ENCODE measurements at regions not wholly inside any gene's neighbourhood (a gene's known extent, or its start where the extent isn't known, plus 50 kb on each side); places are given as distances from the start of the nearest gene placed in this dataset.

DNA sequence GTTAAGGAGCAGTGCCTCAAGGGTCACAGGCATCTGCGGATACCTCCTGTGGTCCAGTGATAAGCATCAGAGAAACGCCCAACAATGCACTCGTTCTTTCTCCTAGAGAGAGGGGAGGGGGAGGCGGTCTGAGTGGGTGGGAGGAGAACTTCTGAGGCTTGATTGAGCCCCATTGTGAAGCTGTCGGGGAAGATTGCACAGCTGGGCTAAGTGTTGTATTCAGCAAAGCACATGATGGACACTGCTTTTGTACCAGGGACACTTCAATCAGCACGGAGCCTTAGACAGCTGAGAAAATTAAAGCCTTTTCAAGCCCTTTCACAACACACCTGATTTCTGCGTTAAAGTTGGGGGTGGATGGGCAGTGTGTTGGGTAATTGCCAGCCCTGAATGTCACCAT lies 230.3 kb upstream of the GHITM start:
- no peak overlapping the region for H3K9ac ChIP-seq (ENCODE audit: low read length)
- TF ChIP-seq, protein P1, sequence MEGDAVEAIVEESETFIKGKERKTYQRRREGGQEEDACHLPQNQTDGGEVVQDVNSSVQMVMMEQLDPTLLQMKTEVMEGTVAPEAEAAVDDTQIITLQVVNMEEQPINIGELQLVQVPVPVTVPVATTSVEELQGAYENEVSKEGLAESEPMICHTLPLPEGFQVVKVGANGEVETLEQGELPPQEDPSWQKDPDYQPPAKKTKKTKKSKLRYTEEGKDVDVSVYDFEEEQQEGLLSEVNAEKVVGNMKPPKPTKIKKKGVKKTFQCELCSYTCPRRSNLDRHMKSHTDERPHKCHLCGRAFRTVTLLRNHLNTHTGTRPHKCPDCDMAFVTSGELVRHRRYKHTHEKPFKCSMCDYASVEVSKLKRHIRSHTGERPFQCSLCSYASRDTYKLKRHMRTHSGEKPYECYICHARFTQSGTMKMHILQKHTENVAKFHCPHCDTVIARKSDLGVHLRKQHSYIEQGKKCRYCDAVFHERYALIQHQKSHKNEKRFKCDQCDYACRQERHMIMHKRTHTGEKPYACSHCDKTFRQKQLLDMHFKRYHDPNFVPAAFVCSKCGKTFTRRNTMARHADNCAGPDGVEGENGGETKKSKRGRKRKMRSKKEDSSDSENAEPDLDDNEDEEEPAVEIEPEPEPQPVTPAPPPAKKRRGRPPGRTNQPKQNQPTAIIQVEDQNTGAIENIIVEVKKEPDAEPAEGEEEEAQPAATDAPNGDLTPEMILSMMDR (IDR thresholded peaks at IDR 0.05; ENCODE audit: insufficient read depth, low read depth, low read length) = no peak
- no peak for TF ChIP-seq EZH2 (IDR thresholded peaks at IDR 0.05; ENCODE audit: insufficient read depth, low read length)
- H3K4me3 Mint-ChIP-seq (ENCODE audit: unreplicated experiment) = no peak overlapping the region
- no peaks in the 10 kb centered on the region for H3K79me2 ChIP-seq (ENCODE audit: insufficient read depth, low read length)
- DNase-seq (ENCODE audit: low read depth) (no peak), FAIRE-seq (no peak)
- peaks cover 15% of the 10 kb centered on the region for H3K27me3 Mint-ChIP-seq (ENCODE audit: low read depth, unreplicated experiment)
- no peak overlapping the region for H3K27ac Mint-ChIP-seq (ENCODE audit: unreplicated experiment)
- no peak overlapping the region for H3K27ac ChIP-seq (ENCODE audit: low read depth, low read length)
- no peaks in the 10 kb centered on the region for H3K4me1 ChIP-seq (ENCODE audit: insufficient read depth, low read length)
- H3K4me1 Mint-ChIP-seq (ENCODE audit: low read depth, unreplicated experiment) = no peaks in the 10 kb centered on the region
- no peak overlapping the region for H3K4me2 ChIP-seq (ENCODE audit: low read length)
- no peak overlapping the region for H2AFZ ChIP-seq (ENCODE audit: low read depth, low read length)
- no peaks in the 10 kb centered on the region for H4K20me1 ChIP-seq (ENCODE audit: insufficient read depth, low read length)
- no peak overlapping the region for H3K4me3 ChIP-seq (ENCODE audit: insufficient read depth, low read depth, low read length)
- no peaks in the 10 kb centered on the region for H3K36me3 Mint-ChIP-seq (ENCODE audit: low read depth, unreplicated experiment)
- H3K36me3 ChIP-seq (ENCODE audit: insufficient read depth, low read length) = no peaks in the 10 kb centered on the region
- no peaks in the 10 kb centered on the region for H3K9me3 Mint-ChIP-seq (ENCODE audit: unreplicated experiment)
- no peaks in the 10 kb centered on the region for H3K9me3 ChIP-seq (ENCODE audit: insufficient read depth, low read depth, low read length)
- H3K27me3 ChIP-seq (ENCODE audit: insufficient read depth, low read length) = no peaks in the 10 kb centered on the region

DNA sequence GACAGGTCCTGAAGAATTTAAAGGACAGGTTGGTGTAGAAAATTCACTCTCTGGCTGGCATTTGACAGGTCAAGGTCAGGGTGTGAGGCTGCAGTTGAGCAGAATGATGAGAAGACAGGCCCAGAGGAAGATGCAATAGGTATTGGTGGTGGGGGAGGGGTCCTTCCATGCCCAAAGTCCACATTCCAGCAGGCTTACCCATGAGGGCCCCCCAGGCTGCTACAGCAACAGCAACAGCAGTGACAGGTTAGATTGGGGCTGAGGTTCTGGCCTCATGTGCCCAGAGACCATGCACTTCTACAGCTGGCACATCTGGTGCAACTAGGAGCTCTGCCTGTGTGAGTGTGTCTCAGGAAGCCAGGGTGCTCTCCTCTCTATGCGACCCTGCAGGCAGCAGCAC lies 223.5 kb upstream of the GHITM start:
- Histone ChIP-seq H3K27me3 (ENCODE audit: insufficient read depth, low read length) (no peaks in the 10 kb centered on the region), H3K27ac (ENCODE audit: low read depth, low read length) (no peak overlapping the region), H4K20me1 (ENCODE audit: insufficient read depth, low read length) (no peaks in the 10 kb centered on the region), H3K79me2 (ENCODE audit: insufficient read depth, low read length) (no peaks in the 10 kb centered on the region), H3K4me3 (ENCODE audit: insufficient read depth, low read depth, low read length) (no peak overlapping the region), H3K9ac (ENCODE audit: low read length) (no peak overlapping the region), H3K36me3 (ENCODE audit: insufficient read depth, low read length) (no peaks in the 10 kb centered on the region), H3K4me1 (ENCODE audit: insufficient read depth, low read length) (no peaks in the 10 kb centered on the region), H2AFZ (ENCODE audit: low read depth, low read length) (no peak overlapping the region), H3K4me2 (ENCODE audit: low read length) (no peak overlapping the region), H3K9me3 (ENCODE audit: insufficient read depth, low read depth, low read length) (no peaks in the 10 kb centered on the region)
- H3K9me3 Mint-ChIP-seq (ENCODE audit: unreplicated experiment) = no peaks in the 10 kb centered on the region
- H3K4me3 Mint-ChIP-seq (ENCODE audit: unreplicated experiment) = no peak overlapping the region
- TF ChIP-seq, protein P1 (IDR thresholded peaks at IDR 0.05; ENCODE audit: insufficient read depth, low read depth, low read length) = no peak
- no peak for TF ChIP-seq EZH2 (IDR thresholded peaks at IDR 0.05; ENCODE audit: insufficient read depth, low read length)
- DNase-seq (ENCODE audit: low read depth) (no peak), FAIRE-seq (no peak)
- H3K36me3 Mint-ChIP-seq (ENCODE audit: low read depth, unreplicated experiment) = no peaks in the 10 kb centered on the region
- H3K27ac Mint-ChIP-seq (ENCODE audit: unreplicated experiment) = no peak overlapping the region
- no peaks in the 10 kb centered on the region for H3K4me1 Mint-ChIP-seq (ENCODE audit: low read depth, unreplicated experiment)
- peaks cover 6% of the 10 kb centered on the region for H3K27me3 Mint-ChIP-seq (ENCODE audit: low read depth, unreplicated experiment)

- H3K9ac ChIP-seq (ENCODE audit: low read length) = no peak overlapping the region
- H3K27me3 ChIP-seq (ENCODE audit: insufficient read depth, low read length) = no peaks in the 10 kb centered on the region
- DNase-seq (ENCODE audit: low read depth) (no peak), FAIRE-seq (no peak)
- no peaks in the 10 kb centered on the region for H3K9me3 ChIP-seq (ENCODE audit: insufficient read depth, low read depth, low read length)
- Mint-ChIP-seq H3K4me1 (ENCODE audit: low read depth, unreplicated experiment) (peaks cover 2% of the 10 kb centered on the region), H3K36me3 (ENCODE audit: low read depth, unreplicated experiment) (no peaks in the 10 kb centered on the region), H3K27me3 (ENCODE audit: low read depth, unreplicated experiment) (peaks cover 3% of the 10 kb centered on the region), H3K27ac (ENCODE audit: unreplicated experiment) (no peak overlapping the region), H3K9me3 (ENCODE audit: unreplicated experiment) (no peaks in the 10 kb centered on the region), H3K4me3 (ENCODE audit: unreplicated experiment) (no peak overlapping the region)
- TF ChIP-seq, protein P1 (IDR thresholded peaks at IDR 0.05; ENCODE audit: insufficient read depth, low read depth, low read length) = no peak
- no peak for TF ChIP-seq EZH2 (IDR thresholded peaks at IDR 0.05; ENCODE audit: insufficient read depth, low read length)
- H3K27ac ChIP-seq (ENCODE audit: low read depth, low read length) = no peak overlapping the region
- H4K20me1 ChIP-seq (ENCODE audit: insufficient read depth, low read length) = no peaks in the 10 kb centered on the region
- H3K36me3 ChIP-seq (ENCODE audit: insufficient read depth, low read length) = no peaks in the 10 kb centered on the region
- H3K4me3 ChIP-seq (ENCODE audit: insufficient read depth, low read depth, low read length) = no peak overlapping the region
- H3K79me2 ChIP-seq (ENCODE audit: insufficient read depth, low read length) = no peaks in the 10 kb centered on the region
- H3K4me2 ChIP-seq (ENCODE audit: low read length) = peak overlapping the region; percentile 25
- no peak overlapping the region for H2AFZ ChIP-seq (ENCODE audit: low read depth, low read length)
- no peaks in the 10 kb centered on the region for H3K4me1 ChIP-seq (ENCODE audit: insufficient read depth, low read length)
Observed at GRCh38 chr10:83917537-83918506, 221.5 kb upstream of the GHITM start.
